HG02798 (cell line): ENCODE measurements at regions not wholly inside any gene's neighbourhood (a gene's known extent, or its start where the extent isn't known, plus 50 kb on each side); places are given as distances from the start of the nearest gene placed in this dataset.
"Not testable (repeated sequence)": the region's sequence is repeated elsewhere in the genome, so short reads cannot be mapped to it uniquely, and the experiment has no call there.

Experiments
- ATAC-seq: cut with Tn5 transposase; IDR thresholded peaks from one replicate; pipeline ENCODE4 v1.9.1; 2021; ENCODE audit warnings: mild to moderate bottlenecking; ENCODE audit not compliant: unreplicated experiment, poor library complexity

DNA sequence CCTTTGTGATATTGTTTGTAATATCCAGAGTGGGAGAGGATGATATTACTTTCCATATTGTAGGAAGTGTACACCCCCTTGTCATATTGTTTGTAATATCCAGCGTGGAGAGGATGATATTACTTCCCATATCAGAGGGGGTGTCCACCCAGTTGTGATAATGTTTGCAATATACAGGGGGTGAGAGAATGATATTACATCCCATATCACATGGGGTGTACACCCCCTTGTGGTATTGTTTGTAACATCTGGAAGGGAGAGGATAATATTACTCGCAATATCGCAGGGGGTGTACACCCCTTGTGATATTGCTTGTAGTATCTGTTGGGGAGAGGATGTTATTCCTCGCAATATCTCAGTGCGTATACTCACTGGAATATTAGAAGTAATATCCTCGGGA, 61.5 kb downstream of the PRSS23 start:
- ATAC-seq: no peak

DNA sequence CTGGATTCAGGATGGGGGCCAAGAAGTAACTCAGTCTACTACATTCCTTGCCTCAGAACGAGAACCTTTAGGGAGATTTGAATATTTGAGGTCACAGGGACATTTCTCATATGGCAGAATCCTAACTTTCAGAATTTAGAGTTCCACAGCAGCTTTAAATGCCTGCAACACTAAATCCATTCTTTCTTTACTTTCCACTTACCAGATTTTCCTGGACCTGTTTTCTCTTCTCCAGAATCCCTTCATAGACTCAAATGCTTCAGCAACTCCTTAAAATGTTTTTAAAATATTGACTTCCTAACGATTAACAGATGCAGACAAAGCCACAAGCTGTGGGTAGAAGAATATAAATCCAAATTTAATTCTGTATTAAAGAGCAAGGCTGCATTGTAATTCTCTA, 63.1 kb downstream of the PRSS23 start:
- no peak for ATAC-seq

DNA sequence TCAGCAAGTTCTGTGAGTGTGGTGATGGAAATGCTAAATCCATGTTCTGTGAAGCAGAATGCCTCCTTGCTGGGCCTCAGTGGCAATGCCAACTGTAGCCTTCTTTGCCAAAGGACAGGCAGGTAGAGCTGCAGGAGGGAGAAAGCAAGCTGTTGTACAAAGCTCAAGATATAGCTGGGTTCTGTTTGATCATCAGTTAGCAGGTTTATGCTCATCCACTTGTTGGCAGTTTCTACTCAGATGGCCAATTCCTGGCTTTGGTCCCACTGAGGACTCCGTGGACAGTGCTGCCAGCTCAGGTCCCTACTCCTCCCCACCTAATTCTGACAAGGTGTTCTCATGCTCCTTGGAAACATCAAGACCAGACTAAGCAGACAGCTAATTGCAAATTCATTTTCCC, 65.1 kb downstream of the PRSS23 start:
- ATAC-seq: no peak

DNA sequence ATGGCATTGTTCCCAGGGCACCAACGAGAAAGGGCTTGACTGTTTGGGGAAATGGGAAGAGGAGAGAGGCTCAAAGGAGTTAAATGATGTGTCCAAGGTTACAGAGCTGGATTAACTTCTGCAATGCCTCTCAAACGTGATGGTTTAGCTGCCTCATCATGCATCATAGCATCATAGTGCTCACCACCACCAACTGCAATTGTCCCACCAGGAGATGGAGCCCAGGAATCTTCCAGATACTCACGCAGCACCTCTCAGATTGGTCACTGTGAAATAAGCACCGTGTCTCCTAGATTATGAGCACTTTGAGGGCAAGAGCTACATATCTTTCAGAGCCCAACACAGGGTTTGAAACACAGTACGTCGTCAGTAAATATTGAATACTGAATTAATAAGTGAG, 69.2 kb downstream of the PRSS23 start:
- no peak for ATAC-seq

DNA sequence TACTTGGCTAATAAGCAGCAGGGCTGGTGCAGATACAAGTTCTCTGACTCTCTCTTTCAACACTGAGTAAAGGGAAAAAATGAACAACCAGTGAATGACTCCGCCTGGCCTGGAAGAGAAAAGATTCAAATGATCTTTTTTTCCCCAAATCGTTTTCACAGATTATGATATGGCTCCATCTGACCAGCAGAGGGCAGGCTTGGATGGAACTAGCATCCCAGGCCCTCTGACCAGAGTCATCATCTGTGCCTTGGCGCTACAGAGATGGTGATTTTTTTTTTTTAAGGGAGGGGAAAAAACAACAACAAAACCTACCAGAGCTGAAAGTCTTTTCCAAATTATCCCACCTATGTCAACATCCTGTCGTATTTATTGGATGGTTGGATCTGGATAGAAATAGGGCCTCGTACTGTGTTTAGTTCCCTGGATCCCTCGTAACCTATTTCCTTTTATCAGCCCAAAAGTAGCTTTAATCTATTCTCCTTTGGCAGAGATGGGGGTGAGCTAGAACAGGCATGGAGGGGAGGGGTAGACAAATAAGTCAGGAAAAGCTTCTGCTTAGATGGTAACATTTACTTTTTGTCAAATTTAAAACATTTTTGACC, 69.7 kb downstream of the PRSS23 start:
- peak; percentile 80 for ATAC-seq

DNA sequence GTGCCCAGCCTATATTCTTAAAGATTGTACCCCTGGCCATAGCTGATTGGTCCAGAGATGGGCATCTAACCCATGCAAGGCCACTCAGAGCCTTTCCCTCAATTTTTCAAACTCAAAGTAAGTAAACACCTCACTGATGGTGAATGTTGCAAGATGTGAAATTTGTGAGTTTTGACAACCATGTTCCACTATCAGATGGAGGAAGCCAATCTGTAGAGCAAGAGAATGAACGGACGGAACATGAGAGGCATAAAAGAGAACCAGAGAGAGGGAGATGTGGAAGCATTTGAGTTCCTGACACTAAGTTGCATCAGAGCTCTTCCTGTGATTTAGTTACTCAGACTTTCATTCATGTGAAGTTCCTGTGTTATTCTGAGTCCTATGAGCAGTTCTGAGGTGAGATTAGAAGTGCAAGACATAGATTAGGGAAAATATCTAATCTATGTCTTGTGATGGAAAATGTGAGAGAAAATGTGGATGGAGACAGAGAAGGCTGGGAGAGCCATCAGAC, 73.3 kb downstream of the PRSS23 start:
- no peak for ATAC-seq

DNA sequence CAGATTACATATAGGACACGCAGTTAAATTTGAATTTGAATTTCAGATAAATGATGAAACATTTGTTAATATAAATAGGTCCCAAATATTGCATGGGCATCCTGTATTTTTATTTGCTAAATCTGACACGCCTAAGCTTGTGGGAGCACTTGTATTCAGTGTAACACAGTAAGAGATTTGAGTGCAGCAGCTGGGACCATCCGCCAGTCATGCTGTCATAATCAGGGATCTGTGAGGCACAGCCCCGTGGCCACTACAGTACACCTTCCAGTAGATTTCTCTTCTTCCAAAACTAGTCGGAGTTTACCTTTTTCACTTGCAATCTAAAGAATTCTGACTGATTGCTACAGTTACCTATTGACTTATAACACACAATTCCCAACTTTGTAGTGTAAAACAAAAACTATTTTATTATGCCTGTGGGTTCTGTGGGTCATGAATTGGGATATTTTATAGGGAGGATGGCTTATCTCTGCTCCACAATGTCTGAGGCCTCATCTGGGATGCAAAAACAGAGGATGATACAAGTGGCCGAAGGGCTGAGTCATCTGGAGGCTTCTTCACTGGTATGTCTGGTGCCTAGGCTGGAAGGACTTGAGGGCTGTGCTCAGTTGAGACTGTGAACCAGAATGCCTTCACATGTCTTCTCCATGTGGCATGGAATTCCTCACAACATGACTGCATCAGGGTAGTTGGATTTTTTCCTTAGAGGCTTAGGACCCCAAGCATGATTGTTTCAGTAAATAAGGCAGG, 74.1 kb downstream of the PRSS23 start:
- ATAC-seq: no peak

DNA sequence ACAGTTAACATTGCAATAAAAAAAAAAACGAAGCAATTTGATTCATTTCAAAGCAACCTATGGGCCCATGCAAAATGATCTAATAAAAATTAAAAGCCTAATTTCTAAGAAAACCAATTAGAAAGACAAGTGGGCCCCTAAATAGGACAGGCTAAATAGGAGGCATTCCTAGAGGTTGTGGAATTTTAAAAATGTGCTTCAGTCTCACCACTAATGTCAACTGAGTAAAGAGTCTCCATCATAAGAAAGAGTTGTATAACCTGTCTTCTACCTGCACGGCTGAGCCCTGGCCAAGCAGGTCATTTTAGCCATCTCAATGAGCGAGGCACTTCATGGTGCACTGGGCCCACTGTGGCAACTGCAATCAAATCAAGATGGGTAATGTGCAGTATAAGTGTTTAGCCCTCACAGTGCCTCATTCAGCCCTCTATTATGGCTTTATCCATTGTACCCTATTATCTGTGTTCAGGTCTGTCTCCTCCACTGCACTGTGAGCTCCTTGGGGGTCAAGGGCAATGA, 76.4 kb downstream of the PRSS23 start:
- ATAC-seq: no peak

DNA sequence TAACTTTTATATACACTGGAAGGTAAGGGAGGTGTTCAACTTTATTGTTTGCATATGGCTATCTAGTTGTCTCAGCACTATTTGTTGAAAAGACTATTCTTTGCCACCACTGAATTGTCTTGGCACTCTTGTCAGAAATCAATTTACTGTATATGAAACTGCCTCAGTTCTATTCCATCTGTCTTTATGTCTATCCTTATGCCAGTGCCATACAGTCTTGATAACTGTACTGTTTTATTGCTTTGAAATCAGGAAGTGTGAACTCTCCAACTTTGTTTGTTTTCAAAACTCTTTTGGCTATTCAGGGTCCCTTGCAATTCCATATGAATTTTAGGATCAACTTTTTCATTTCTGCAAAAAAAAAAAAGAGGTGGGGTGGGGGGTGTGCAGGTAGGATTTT, 77.2 kb downstream of the PRSS23 start:
- ATAC-seq: no peak

DNA sequence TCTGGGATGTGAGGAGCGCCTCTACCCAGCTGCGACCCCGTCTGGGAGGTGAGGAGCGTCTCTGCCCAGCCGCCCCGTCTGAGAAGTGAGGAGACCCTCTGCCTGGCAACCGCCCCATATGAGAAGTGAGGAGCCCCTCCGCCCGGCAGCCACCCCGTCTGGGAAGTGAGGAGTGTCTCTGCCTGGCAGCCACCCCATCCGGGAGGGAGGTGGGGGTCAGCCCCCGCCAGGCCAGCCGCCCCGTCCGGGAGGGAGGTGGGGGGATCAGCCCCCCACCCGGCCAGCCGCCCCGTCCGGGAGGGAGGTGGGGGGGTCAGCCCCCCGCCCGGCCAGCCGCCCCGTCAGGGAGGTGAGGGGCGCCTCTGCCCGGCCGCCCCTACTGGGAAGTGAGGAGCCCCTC, 76.0 kb downstream of the FZD4 start:
- not testable (repeated sequence) for ATAC-seq

DNA sequence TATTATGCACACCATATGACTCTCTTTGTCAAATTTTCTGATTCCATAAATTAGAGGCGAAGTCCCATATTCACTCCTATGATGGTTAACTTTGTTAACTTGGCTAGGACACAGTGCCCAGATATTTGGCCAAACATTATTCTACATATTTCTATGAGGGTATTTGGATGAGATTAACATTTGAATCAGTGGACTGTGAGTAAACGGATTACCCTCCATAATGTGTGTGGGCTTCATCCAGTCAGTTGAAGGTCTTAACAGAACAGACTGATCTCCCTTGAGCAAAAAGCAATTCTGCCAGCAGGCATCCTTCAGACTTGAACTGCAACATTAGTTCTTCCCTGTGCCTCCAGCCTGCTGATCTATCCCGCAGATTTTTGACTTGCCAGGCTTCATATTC, 69.9 kb downstream of the FZD4 start:
- ATAC-seq: no peak

DNA sequence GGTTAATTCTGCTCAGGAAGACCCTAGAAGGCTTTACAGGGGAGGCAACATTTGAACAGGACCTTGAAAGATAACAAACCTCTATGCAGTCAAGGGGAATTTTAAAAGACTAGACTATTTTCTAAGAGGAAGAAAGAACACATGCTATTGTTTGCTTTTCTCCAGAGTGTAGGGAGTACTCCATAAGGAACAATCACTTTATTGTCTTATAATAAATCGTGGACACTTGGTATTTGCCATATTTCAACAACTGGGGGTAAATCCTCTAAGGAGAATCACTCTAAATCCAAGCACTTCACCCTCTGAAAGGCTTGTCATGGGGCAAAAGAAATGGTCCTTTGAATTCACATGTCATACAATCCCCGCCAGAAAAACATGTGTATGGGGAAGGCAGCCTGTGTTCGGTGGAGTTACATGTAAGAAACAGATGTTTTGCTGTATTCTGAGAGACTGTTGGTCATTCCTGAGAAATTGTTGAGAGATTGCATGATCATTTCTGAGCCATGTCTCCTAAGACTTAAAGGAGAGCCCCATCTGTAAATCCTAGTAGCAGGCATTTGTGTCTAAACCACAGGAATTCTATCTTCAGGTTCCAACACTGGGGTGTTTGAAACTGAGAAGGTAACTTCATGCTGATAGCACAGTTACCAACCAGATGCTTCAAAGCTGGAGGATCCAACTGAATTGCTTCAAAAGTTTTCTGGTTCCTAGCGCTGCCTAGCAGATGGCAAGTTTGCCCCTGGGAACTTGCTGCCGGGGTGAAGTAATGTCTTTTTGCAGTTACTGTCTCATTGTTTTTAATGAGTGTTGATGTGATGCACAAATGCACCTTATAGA, 66.8 kb downstream of the FZD4 start:
- no peak for ATAC-seq

DNA sequence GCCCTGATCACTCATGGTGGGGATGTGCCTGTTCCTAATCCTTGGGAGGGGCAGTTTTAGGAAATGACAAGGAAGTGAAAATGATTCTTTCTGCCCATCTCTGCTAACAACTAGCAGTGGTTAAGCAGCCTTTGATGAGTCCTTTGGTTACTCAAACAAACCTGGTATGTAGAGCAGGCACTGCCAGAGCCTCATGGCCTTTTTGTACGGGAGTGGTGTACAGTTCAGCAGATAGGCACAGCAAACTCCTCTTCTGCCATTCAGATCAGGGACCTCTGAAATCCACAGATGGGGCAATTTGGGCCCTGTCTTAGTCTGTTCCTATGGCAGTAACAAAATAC, 66.2 kb downstream of the FZD4 start:
- no peak for ATAC-seq

DNA sequence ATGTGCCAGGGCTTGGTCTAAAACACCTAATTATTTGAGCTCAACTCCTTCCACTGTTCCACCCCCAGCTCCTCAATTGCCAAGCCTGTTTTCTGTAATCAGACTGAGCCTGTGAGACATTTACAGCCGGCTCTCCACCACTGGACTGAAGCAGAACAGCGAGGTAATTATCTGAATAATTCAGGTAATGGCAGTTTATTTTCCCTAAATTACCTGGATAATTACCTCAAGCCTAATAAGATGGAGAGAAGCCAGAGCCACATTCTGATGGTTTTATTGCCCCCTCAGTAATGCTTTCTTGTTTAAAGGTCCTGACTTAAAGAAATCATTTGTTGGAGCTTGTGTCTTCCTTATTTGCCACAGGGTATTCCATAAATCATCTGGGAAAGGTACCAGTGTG, 64.2 kb downstream of the FZD4 start:
- no peak for ATAC-seq

DNA sequence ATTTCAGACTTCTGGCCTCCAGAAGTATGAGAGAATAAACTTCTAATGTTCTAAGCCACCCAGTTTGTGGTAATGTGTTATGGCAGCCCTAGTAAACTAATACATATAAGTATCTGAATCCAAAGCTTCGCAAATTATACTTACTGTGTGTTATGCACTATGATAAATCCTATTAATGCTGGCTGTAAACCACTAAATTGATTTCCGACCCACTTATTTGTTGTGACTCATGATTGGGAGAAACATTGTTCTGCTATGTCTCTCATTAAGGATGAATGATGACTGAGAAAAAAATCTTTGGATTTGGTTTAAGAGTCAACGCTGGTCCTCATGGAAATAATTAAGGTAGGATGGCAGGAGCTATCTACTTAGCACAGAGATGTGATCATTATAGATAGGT, 62.0 kb downstream of the FZD4 start:
- ATAC-seq: no peak
